Mucosa of rectum (tissue), 2 donors: ENCODE measurements at regions not wholly inside any gene's neighbourhood (a gene's known extent, or its start where the extent isn't known, plus 50 kb on each side); places are given as distances from the start of the nearest gene placed in this dataset.

Source experiments
- H3K27ac ChIP-seq, 2 donors: one replicate each; pipeline ENCODE4 v1.7.0; 2013; ENCODE audit warnings: inconsistent platforms in 2 of 2, low read depth in 2 of 2, low read length in 2 of 2
- H3K27me3 ChIP-seq, 2 donors: one replicate each; pipeline ENCODE4 v1.7.0; 2013; ENCODE audit warnings: low read length in 2 of 2; ENCODE audit not compliant: control insufficient read depth in 2 of 2, insufficient read depth in 2 of 2
- H3K36me3 ChIP-seq, 2 donors: one replicate each; pipeline ENCODE4 v1.7.0; 2013; ENCODE audit warnings: low read length in 2 of 2; ENCODE audit not compliant: control insufficient read depth in 2 of 2, insufficient read depth in 2 of 2
- H3K4me1 ChIP-seq, 2 donors: one replicate each; pipeline ENCODE4 v1.7.0; 2013; ENCODE audit warnings: low read length in 2 of 2, mild to moderate bottlenecking in 1 of 2; ENCODE audit not compliant: control insufficient read depth in 2 of 2, insufficient read depth in 2 of 2
- H3K4me3 ChIP-seq, 2 donors: one replicate each; pipeline ENCODE4 v1.7.0; 2013; ENCODE audit warnings: low read length in 2 of 2
- H3K9ac ChIP-seq, 2 donors: one replicate each; pipeline ENCODE4 v1.7.0; 2013; ENCODE audit warnings: low read length in 2 of 2, low read depth in 1 of 2, mild to moderate bottlenecking in 1 of 2
- H3K9me3 ChIP-seq, 2 donors: one replicate each; pipeline ENCODE4 v1.7.0; 2013; ENCODE audit warnings: low read length in 2 of 2; ENCODE audit not compliant: control insufficient read depth in 2 of 2
- donor health status: healthy.
- donor health status: Normal muscosa, but diverticular disease.

DNA sequence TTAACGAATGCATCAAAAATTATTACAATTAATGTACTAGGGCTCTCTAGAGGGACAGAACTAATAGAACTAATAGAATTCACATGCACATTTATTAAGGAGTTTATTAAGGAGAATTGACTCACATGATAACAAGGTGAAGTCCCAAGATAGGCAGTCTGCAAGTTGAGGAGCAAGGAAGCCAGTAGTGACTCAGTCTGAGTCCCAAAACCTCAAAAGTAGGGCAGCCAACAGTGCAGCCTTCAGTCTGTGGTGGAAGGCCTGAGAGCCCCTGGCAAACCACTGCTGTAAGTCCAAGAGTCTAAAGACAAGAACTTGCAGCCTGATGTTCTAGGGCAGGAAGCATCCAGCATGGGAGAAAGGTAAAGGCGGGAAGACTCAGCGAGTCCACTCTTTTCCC is 633.8 kb downstream of the SEMA5A start:
- no peak overlapping the region for H3K4me3 ChIP-seq
- no peaks in the 10 kb centered on the region for H3K36me3 ChIP-seq
- H3K4me1 ChIP-seq, result no peaks in the 10 kb centered on the region
- H3K9ac ChIP-seq, result no peak overlapping the region
- H3K27me3 ChIP-seq, result no peaks in the 10 kb centered on the region
- H3K27ac ChIP-seq, result no peak overlapping the region
- no peaks in the 10 kb centered on the region for H3K9me3 ChIP-seq

DNA sequence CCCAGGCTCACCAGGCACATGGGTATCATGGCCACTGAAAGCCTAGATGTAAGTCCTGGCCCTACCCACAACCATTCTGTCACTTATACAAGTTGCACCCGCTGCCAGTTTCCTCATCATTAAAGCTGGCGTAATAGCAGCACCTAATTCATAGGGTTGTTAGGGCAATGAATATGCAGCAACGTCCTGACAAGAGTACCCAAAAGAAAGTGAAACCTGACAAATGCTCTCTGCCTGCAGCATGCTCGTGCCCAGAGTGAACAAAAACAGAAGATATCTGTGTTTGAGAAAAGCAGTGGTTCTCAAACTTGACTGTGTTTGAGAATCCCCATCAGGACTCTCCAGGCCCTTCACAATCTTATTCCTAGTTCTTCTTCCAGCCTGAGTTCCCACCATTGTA is 632.4 kb downstream of the SEMA5A start:
- H3K9ac ChIP-seq, result no peak overlapping the region
- no peaks in the 10 kb centered on the region for H3K9me3 ChIP-seq
- H3K36me3 ChIP-seq, result no peaks in the 10 kb centered on the region
- no peaks in the 10 kb centered on the region for H3K27me3 ChIP-seq
- H3K27ac ChIP-seq, result no peak overlapping the region
- H3K4me3 ChIP-seq, result no peak overlapping the region
- no peaks in the 10 kb centered on the region for H3K4me1 ChIP-seq

DNA sequence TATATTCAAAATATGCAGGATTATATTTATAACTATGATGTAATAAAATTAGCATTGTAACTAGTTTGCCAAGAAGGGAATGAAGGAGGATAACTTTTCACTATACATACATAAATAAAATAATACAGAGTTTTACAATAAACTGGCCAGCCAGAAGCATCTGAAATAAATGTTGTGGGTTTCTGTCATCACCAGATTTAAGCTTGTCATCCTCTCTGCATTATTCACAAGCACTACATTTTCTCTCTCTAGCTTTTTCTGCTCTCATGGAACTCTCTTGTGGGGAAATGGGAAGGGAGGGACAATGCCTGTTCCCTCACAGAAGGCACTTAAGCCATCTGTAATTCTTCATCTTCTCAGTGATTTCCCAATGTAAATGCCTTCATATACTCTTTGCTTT is 626.8 kb downstream of the SEMA5A start:
- no peaks in the 10 kb centered on the region for H3K4me1 ChIP-seq
- H3K9ac ChIP-seq, result no peak overlapping the region
- H3K36me3 ChIP-seq, result no peaks in the 10 kb centered on the region
- no peaks in the 10 kb centered on the region for H3K9me3 ChIP-seq
- H3K27ac ChIP-seq, result no peak overlapping the region
- H3K27me3 ChIP-seq, result no peaks in the 10 kb centered on the region
- no peak overlapping the region for H3K4me3 ChIP-seq

DNA sequence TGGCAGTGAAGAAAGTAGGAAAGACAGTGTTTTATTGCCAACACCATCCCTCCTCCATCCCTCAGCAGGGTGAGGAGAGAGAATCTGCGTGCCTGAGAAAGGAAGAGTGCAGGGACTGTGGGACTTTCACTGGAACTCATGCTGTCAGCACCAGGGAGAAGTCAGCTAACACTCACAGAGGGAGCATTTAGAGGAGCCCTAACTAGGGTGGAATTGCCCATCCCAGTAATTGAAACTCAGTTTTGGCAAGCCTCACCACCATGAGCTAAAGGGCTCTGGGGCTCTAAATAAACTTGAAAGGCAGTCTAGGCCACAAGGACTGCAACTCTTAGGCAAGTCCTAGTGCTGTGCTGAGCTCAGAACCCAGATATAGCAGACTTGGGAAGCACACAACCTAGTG is 622.3 kb downstream of the SEMA5A start:
- Histone ChIP-seq H3K27ac (no peak overlapping the region), H3K4me1 (no peaks in the 10 kb centered on the region), H3K9ac (no peak overlapping the region), H3K27me3 (no peaks in the 10 kb centered on the region), H3K4me3 (no peak overlapping the region), H3K36me3 (no peaks in the 10 kb centered on the region), H3K9me3 (no peaks in the 10 kb centered on the region)

DNA sequence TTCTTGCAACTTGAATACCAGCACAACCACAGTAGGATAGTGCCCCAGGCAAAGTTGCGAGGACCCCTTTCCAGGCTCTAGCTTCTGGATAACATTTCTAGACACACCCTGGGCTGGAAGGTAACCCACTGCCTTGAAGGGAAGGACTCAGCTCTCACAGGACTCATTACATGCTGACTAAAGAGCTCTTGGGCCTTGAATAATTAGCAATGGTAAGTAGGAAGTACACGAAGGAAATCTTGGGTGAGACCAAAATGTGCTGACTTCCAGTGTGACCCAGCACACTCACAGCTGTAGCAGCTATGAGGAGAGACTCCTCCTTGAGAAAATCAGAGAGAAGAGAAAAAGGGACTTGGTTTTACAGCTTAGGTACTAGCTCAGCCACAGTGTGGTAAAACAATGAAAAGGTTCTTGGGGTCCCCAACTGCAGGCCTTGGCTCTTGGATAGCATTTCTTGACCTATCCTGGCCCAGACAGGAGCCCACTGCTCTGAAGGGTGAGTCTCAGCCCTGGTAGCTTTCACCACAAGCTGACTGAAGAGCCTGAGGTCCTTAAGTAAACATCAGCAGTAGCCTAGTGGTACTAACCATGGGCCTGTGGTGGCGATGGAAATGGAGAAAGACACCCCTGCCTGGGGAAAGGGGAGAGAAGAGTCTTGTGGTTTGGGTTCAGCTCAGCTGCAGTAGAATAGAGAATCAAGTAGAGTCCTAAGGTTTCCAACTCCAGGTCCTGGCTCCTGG is 621.7 kb downstream of the SEMA5A start:
- no peak overlapping the region for H3K27ac ChIP-seq
- no peak overlapping the region for H3K4me3 ChIP-seq
- no peak overlapping the region for H3K9ac ChIP-seq
- no peaks in the 10 kb centered on the region for H3K9me3 ChIP-seq
- H3K36me3 ChIP-seq, result no peaks in the 10 kb centered on the region
- H3K4me1 ChIP-seq, result no peaks in the 10 kb centered on the region
- no peaks in the 10 kb centered on the region for H3K27me3 ChIP-seq

DNA sequence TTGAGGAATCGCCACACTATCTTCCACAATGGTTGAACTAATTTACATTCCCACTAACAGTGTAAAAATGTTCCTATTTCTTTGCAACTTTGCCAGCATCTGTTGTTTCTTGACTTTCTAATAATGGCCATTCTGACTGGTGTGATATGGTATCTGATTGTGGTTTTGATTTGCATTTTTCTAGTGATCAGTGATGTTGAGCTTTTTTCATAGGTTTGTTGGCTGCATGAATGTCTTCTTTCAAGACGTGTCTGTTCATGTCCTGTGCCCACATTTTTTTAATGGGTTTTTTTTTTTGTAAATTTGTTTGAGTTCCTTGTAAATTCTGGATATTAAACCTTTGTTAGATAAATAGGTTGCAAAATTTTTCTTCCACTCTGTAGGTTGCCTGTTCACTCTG is 615.9 kb downstream of the SEMA5A start:
- Histone ChIP-seq H3K27me3 (no peaks in the 10 kb centered on the region), H3K9me3 (no peaks in the 10 kb centered on the region), H3K9ac (no peak overlapping the region), H3K4me1 (no peaks in the 10 kb centered on the region), H3K36me3 (no peaks in the 10 kb centered on the region), H3K27ac (no peak overlapping the region), H3K4me3 (no peak overlapping the region)

DNA sequence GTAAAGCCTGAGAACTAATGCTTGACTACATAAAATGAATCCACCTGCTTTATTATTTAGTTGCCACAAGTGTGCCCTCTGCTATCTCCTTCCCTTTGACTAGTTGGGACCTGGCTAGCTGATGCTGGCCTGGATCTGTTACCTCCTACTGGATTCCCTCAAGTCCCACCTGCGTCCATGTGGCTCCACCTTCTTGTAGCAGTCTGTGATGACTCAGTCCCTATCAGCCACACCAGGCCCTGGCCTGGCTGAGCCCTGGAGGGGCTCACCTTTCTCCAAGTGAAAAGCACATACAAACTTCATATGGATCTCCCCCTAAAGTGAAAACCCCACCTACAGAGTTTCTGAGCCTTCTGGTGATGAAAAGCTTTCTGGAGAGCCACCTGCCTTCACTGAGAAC is 611.4 kb downstream of the SEMA5A start:
- Histone ChIP-seq H3K4me1 (no peaks in the 10 kb centered on the region), H3K27me3 (no peaks in the 10 kb centered on the region), H3K9me3 (no peaks in the 10 kb centered on the region), H3K9ac (no peak overlapping the region), H3K27ac (no peak overlapping the region), H3K36me3 (no peaks in the 10 kb centered on the region), H3K4me3 (no peak overlapping the region)

DNA sequence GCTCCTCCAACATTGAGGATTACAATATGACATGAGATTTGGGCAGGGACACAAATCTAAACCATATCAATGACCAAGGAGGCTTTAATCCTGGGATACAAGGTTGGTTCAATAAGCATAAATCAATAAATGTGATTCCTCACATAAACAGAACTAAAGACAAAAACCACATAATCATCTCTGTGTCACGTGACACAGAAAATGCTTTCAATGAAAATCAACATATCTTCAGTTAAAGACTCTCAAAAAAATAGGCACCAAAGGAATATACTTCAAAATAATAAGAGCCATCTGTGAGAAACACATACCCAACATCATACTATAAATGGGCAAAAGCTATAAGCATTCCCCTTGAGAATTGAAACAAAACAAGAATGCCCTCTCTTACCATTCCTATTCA is 604.9 kb downstream of the SEMA5A start:
- H3K4me1 ChIP-seq, result no peaks in the 10 kb centered on the region
- no peaks in the 10 kb centered on the region for H3K9me3 ChIP-seq
- H3K9ac ChIP-seq, result no peak overlapping the region
- no peaks in the 10 kb centered on the region for H3K36me3 ChIP-seq
- no peak overlapping the region for H3K4me3 ChIP-seq
- H3K27ac ChIP-seq, result no peak overlapping the region
- H3K27me3 ChIP-seq, result no peaks in the 10 kb centered on the region

DNA sequence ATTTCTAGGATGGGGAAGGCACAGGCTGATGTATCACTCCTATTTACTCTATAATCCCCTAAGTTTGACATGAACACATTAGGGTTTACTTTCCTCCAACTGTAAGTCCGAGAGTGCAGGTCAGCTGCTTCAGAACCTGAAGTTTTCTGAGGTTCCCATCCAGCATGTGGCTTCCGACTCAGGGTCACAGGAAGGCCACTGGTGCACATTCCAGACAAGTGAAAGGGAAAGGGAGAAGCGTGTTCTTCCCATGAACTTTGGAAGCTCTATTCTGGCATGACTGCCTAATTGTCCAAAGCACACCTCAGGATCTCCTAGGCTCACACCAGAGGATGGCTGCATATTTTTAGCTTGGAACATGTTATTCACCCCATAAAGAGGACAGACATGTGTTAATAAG is 602.6 kb downstream of the SEMA5A start:
- Histone ChIP-seq H3K9ac (no peak overlapping the region), H3K4me1 (no peaks in the 10 kb centered on the region), H3K9me3 (no peaks in the 10 kb centered on the region), H3K27ac (no peak overlapping the region), H3K4me3 (no peak overlapping the region), H3K27me3 (no peaks in the 10 kb centered on the region), H3K36me3 (no peaks in the 10 kb centered on the region)

DNA sequence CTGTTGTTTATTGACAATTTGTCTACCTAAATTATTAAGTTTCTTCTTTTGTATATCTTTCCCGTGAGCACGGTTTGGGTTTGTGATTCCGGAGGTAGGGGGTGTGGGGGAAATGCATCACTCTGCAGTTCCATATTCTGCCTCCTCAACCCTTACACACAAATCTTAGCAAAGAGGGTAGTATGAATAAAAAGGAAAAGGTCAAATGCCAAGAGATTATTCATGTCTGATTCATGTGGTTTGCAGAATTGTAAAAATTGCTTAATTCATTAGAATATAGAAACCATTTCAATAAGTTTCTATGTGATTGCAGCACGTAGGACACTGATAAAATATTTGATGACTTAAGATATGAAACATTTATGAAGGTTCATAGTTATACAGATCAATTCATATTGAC is 601.9 kb downstream of the SEMA5A start:
- H3K9ac ChIP-seq, result no peak overlapping the region
- no peak overlapping the region for H3K27ac ChIP-seq
- no peaks in the 10 kb centered on the region for H3K9me3 ChIP-seq
- no peaks in the 10 kb centered on the region for H3K27me3 ChIP-seq
- H3K4me1 ChIP-seq, result no peaks in the 10 kb centered on the region
- no peaks in the 10 kb centered on the region for H3K36me3 ChIP-seq
- no peak overlapping the region for H3K4me3 ChIP-seq

DNA sequence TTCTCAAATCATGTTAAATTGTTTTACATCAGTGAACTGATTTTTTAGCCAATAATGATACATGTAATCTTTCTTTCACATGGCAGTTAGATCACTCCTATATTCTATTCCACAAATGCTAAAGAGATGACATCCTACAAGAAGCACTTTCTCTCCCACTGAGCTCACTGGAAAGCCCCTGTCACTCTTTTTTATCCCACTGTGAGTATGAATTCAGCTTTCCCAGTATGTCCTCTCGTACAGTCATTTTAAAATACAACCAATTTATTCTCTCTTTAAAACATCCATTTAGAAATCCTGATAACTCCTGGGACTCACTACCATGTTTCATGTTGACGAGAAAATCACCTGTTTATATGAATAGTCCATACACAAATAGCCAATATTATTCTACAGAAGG is 599.9 kb downstream of the SEMA5A start:
- H3K27ac ChIP-seq, result no peak overlapping the region
- no peaks in the 10 kb centered on the region for H3K36me3 ChIP-seq
- no peaks in the 10 kb centered on the region for H3K4me1 ChIP-seq
- H3K4me3 ChIP-seq, result no peak overlapping the region
- H3K27me3 ChIP-seq, result no peaks in the 10 kb centered on the region
- H3K9ac ChIP-seq, result no peak overlapping the region
- no peaks in the 10 kb centered on the region for H3K9me3 ChIP-seq
